ENCODE measurements at regions not wholly inside any gene's neighbourhood (a gene's known extent, or its start where the extent isn't known, plus 50 kb on each side); places are given as distances from the start of the nearest gene placed in this dataset.

DNA sequence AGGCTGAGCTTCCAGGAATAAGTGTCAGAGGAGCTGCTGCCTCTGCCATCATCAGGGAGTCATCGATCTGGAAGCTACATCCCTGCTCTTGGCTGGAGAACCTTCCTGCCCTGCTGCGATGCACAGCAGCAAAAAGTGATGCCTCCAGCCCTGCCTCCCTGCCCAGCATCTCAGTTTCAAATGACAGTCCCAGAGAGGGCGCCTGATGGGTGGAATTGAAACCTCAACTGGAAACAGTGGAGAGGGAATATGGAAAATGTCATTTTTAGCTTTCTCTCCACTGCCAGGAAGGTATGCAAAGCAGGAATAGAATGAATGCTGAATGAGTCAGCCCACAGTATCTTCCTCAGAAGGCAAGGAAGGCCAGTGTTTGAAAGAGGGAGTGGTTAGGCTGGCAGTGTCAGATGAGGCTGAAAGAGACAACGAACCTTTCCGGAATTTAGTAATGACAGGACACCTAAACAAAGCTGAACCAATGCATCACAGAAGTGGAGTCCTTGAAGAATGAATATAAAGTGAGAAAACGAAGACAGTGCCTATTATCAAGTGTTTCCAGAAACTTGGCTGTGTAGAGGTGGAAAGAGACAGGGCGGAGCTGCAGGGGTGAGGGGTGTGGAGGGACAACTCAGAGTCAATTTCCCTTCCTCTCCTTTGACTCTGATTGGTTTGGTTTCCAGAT, 153.9 kb upstream of the NDUFV2 start:
- TF ChIP-seq ZNF565 (CRISPR knock-in tag; conservative IDR thresholded peaks at IDR 0.05; ENCODE audit: low read depth): no peak
- no peak for TF ChIP-seq SNAI2 (CRISPR knock-in tag; IDR thresholded peaks at IDR 0.05)
- TF ChIP-seq PPARA (CRISPR knock-in tag; IDR thresholded peaks at IDR 0.05; ENCODE audit: borderline replicate concordance): no peak
- no peak for TF ChIP-seq RARB (CRISPR knock-in tag; IDR thresholded peaks at IDR 0.05)
- no peak for TF ChIP-seq OSR1 (CRISPR knock-in tag; IDR thresholded peaks at IDR 0.05)
- TF ChIP-seq, protein P1, sequence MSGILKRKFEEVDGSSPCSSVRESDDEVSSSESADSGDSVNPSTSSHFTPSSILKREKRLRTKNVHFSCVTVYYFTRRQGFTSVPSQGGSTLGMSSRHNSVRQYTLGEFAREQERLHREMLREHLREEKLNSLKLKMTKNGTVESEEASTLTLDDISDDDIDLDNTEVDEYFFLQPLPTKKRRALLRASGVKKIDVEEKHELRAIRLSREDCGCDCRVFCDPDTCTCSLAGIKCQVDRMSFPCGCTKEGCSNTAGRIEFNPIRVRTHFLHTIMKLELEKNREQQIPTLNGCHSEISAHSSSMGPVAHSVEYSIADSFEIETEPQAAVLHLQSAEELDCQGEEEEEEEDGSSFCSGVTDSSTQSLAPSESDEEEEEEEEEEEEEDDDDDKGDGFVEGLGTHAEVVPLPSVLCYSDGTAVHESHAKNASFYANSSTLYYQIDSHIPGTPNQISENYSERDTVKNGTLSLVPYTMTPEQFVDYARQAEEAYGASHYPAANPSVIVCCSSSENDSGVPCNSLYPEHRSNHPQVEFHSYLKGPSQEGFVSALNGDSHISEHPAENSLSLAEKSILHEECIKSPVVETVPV (CRISPR knock-in tag; IDR thresholded peaks at IDR 0.05): no peak

All from SK-N-SH treated with all-trans-retinoic acid at 6 μM for 48 hours (cell line).